Lung microvascular endothelial cell (primary cell): ENCODE measurements at regions not wholly inside any gene's neighbourhood (a gene's known extent, or its start where the extent isn't known, plus 50 kb on each side); places are given as distances from the start of the nearest gene placed in this dataset.

Experiments used
- DNase-seq, 2 donors: peaks; one replicate each; pipeline versions ENCODE4 v3.0.0 to v3.0.0-alpha.2; 2010; ENCODE audit warnings: low read depth in 2 of 2

- DNase-seq, result no peak
Observed at GRCh38 chr2:48105848-48106247, 199.6 kb upstream of the FBXO11 start.

DNA sequence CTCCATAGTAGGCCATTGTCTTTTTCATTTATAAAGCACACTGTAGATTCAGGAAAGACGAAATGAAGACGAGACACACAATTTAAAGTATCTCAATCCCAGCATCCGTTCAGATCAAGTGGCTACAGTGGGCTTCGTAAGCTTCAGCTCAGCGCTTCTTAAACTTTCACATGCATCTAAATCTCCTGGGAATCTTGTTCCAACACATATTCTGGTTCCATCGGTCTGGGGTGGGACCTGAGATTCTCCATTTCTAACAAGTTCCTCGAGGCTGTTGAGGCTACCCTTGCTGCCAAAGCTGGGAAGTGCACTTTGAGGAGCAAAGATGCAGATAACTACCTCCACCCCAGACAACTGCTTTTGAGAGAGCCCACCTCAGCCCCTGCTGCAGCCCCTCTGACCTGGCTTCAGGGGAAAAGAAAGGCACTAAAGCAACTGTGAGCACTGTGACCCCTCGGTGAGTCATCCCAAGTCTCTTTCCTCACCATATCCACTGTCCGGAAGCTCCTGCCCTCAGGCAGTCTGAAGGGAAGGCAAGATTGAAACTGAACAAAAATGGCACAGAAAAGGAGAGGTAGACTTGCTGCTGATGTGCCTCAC, 201.1 kb upstream of the FBXO11 start:
- DNase-seq, result peak; percentile 25 to 85

DNA sequence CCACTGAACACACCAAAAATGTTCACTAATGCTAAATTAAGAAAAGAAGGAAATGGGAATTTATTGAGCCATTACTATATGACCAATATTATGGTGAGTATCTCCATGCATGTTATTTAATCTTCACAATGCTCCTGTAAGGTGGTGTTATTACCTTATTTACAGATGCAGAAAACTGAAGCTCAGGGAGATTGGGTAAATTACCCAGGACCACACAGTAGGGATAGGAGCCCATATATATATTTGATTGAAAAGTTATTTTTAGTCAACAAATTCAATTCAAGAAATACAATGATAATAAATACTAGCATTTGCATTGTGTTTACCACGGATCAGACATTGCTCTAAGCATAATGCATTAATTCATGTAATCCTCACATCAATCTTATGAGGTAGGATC, 202.2 kb upstream of the FBXO11 start:
- DNase-seq, result no peak

DNA sequence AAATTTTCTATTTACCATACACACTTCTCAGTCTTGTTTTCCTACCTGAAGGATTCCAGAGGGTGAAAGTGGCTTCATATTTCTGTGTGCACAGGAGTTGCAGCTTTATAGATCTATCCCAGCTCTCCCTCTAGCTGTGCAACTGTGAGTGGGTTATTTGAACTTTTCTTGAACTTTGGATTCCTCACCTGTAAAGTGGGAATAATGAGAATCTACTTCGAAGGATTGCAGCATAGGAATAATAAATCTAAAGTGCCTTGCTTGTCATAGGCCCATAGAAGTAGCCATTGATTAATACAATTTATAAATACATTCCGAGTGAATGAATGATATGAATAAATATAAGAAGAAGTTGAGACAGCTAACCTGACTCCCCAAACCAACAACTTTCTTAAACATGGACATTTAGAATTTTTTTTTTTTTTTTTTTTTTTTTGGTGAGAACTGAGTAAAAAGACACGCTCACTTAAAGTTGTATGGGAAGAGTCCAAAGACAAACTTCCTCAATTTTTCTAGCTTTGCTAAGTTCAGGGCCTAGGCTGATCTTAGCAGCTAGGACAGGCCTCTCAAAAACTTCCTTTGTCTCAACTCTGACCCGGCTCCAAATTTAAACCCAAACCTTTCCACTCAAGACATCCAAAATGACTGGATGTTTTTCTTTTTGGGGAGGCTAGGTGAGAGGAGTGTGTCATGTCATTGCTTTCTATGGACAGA, 203.3 kb upstream of the FBXO11 start:
- no peak for DNase-seq

DNA sequence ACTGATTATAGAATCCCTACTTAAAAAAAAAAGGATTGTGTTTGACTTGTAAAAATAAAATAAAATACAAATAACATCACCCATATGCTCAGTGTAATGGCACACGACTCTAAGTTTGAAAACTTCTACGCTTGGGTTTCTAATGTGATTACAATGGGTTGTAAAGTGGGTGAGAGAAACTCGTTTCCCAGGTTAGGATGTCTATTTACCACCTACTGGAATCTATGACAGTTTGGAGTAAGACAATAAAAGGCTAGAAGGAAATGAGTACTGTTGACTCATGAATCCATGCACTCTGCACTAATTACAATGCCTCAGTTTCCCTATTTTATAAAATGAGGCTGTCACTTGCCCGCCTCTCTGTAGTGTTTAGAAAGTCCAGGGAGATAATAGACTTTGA, 204.0 kb upstream of the FOXN2 start:
- DNase-seq, result no peak

GRCh38 chr2:48112911-48113680, 201.4 kb upstream of the FOXN2 start:
- no peak for DNase-seq

DNA sequence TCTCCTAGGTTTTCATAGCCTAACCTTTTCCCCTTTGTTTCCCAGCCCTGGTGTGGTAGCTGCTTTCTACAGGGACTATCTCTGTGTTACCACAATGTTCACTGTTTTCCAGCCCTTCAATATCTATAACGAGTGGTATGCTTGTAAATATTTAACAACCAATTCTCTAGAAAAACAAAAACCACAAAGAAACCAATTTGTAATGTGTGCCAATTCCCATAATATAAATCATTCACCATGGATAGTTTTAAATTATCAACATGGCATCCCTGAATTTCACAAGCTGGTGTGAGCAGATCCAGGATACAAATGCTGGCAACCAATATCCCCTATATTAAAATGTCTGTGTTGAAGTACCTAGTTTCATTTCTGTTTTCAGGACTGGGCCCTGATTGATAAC, 200.7 kb upstream of the FOXN2 start:
- DNase-seq, result no peak

DNA sequence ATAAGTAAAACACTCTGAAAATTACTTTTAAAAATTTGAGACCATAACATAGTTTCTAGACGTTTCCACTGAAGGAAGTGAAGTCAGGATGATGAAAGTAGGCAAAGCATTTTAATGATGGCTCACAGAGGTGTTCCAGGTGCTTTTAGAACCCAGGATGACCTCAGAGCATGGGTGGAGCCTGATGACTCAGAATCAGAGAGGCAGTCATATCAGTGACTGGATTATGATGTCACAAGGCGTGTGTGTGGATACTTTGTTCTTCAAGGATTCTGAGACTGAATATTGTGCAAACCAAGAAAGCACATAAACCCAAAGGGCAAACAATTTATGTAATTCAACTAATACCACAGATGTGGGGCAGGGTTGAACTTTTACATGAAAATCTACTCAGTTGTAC, 200.2 kb upstream of the FOXN2 start:
- DNase-seq, result peak in 1 of 2 donors; percentile 8

- DNase-seq, result no peak
Observed at GRCh38 chr2:48116497-48116896, 198.0 kb upstream of the FOXN2 start.

DNA sequence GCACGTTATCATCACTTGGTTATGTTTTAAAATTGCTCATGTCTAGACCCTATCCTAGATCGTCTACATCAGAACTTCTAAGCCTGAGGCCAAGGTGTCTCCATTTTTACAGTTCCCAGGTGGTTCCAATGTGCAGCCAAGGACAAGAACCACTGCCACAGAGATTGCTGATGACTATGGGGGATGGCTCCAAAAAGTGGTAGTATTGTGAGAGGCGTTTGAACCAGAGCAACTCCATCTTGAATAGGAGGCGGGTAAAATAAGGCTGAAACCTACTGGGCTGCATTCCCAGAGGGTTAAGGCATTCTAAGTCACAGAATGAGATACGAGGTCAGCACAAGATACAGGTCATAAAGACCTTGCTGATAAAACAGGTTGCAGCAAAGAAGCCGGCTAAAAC, 195.6 kb upstream of the FOXN2 start:
- no peak for DNase-seq

GRCh38 chr2:48120112-48120511, 194.4 kb upstream of the FOXN2 start:
- DNase-seq, result no peak

- no peak for DNase-seq
Observed at GRCh38 chr2:48120759-48121242, 193.7 kb upstream of the FOXN2 start.

DNA sequence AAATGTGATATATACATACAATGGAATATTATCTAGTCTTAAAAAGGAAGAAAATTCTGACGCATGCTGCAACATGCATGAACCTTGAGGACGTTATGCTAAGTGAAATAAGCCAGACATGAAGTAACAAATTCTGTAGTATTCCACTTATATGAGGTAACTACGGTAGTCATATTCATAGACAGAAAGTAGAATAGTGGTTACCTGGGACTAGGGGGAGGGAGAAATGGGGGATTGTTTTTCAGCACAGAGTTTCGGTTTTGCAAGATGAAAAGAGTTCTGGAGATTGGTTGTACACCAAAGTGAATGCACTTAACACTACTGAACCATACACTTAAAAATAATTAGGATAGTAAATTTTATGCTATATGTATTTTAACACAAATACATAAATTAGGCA, 192.3 kb upstream of the FOXN2 start:
- DNase-seq, result no peak

DNA sequence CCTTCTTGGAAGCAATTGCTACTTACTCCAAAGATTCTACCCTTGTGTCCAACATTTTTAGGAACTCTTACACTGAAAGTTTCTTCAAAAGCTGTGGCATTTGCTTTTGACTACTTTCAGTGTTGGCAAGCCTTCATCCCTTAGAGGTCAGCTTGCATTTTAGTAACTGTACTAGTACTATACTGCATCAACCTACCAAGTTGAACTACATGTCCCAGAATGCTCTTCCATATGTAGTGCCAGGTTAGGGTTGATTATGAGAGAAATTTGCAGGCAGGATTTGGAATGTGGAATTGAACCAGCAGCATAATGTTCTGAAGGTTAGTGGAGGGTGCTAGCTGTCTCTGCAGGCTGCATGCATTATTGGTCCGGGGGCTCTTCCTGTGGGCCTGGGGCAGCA, 189.9 kb upstream of the FOXN2 start:
- DNase-seq, result no peak

GRCh38 chr2:48126162-48126561, 188.3 kb upstream of the FOXN2 start:
- no peak for DNase-seq

DNA sequence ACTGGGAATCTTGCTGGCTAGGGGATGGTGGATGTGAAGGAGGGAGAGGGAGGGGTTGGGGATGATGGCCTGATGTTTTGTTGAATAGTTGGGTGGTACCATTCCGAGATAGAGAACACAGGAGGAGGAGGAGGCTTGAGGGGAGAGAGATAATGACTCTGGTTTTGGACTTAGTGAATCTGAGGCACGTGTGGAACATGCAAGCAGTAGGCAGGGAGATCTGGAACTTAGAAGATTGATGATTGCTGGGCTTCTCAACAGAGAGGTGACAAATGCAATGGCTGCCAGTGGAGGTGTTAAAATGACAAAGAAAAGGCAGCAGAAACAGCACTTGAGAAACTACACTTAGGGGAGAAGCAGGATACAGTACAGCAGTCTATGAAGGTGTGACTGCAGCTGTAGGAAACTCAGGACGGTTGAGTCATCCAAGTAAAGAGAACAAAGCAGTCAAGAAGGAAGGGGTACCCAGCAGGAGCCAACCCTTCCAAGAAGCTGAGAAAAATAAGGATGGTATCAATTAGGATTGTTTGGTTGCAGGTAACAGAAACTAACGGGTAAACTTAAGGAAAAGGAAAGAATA, 186.8 kb upstream of the FOXN2 start:
- DNase-seq, result no peak

DNA sequence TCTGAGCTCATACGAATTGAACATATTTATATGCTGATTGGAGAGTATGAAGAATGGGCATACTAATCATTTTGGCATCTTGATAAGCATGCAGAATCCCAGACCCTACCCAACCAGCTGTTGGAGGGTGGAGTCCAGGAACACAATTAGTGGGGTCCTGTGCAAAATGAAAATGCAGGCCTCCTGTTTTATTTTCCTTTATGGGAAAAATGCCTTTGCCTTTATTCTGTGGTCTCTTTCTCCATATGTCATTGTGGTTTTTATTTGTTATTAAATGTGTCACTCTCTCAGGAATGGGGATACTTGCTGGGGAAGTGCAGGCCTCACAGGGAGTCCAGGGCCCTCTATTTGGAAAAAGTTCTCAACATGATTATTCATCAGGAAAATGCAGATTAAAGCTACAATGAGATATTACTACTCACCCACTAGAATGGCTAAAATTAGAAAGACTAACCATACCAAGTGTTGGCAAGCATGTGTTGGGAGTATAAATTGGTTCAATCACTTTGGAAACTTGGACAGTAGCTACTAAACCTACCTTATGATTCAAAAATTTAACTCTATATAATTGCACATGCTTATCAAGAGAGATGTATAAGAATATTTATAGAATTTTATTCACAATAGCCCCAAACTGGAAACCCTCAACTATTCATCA, 185.1 kb upstream of the FOXN2 start:
- DNase-seq, result no peak

DNA sequence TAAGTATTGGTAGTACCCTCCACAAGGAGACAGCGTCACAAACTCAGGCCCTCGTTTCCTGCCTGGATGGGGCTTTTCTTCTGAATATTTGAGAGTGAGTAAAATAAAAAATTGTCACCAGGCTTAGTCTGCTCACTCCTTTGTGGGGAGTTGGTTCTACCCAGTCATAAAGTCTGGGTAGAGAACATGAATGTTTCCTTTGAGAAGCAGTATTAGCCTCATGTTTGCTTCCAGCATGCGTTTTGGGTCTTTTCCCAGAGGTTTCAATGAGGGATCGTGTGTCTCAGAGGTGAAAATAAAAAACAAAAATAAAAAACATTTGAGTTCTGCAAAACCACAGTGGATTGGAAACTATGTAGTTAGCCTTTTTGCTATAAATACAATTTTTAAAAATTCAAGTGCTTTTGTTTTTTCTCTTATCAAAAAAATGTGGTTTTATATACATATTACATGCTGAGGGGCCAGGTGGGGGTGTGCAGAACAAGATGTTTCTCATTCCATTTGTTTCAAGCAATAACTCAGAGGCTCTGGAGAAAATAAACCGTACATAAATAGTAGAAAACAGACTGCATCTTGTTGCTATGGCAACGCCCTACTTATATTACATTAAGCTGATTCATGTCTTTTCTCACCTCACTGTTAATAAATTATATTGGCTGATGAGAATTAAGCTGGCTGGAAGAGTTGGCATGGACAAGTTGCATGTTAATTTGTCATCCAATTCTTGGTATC, 182.8 kb upstream of the FOXN2 start:
- DNase-seq, result peak in 1 of 2 donors; percentile 9

- no peak for DNase-seq
Observed at GRCh38 chr2:48132271-48132625, 182.2 kb upstream of the FOXN2 start.

DNA sequence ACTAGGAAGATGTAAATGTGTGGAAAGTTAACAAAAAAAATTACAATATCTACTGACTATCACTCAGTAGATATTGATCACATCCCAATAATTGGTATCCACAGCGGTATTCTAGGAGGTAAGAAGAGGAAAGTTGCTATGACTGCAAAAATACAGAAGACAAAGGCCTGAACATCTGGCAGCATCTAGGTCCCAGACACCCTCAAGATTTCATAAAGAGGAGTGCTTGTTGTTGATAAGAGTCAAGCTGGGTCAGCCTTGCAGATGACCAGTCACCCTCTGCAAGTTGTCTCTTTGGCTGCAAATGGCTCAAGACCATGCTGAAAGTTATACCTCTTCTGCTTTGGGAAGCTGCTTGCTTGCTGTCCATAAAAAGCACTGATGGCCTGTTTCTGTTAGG, 179.8 kb upstream of the FOXN2 start:
- no peak for DNase-seq

GRCh38 chr2:48135797-48136196, 178.7 kb upstream of the FOXN2 start:
- no peak for DNase-seq
